Neural progenitor cell (in vitro differentiated cells): ENCODE measurements at regions not wholly inside any gene's neighbourhood (a gene's known extent, or its start where the extent isn't known, plus 50 kb on each side); places are given as distances from the start of the nearest gene placed in this dataset.

Source experiments
- EZH2 ChIP-seq: fragments of 200-600 bp; sonication (generic); IDR thresholded peaks from 2 replicates; pipeline ENCODE4 v1.6.1; 2017; ENCODE audit warnings: antibody characterized with exemption, mild to moderate bottlenecking, moderate library complexity
- EZH2phosphoT487 ChIP-seq: fragments of 200-600 bp; sonication (generic); IDR thresholded peaks from 2 replicates; pipeline ENCODE4 v1.6.1; 2017; ENCODE audit warnings: antibody characterized with exemption
- TF ChIP-seq, protein P1 (sequence below): fragments of 200-600 bp; sonication (generic); IDR thresholded peaks from 2 replicates; pipeline ENCODE4 v1.5.1; 2017; ENCODE audit warnings: antibody characterized with exemption, mild to moderate bottlenecking

DNA sequence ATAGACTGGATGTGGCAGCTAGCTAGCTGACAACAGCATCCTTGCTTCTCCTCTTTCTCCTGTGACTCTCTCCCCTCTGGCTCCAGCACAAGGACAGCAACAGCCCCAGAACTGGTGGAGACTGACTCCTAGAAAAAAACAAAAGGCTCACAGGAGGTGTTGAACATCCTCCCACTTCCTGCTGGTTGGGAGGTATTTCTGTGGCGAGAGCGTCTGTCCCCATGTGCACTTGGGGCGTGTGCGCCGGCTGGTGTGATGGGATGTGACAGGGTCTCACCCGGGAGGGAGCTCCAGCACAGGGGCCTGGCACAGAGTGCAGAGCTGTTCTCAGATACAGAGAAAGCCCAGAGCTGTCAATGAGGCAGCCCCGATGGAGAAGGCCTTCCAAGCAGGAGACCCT, 107.2 kb upstream of the E2F8 start:
- TF ChIP-seq, protein P1, sequence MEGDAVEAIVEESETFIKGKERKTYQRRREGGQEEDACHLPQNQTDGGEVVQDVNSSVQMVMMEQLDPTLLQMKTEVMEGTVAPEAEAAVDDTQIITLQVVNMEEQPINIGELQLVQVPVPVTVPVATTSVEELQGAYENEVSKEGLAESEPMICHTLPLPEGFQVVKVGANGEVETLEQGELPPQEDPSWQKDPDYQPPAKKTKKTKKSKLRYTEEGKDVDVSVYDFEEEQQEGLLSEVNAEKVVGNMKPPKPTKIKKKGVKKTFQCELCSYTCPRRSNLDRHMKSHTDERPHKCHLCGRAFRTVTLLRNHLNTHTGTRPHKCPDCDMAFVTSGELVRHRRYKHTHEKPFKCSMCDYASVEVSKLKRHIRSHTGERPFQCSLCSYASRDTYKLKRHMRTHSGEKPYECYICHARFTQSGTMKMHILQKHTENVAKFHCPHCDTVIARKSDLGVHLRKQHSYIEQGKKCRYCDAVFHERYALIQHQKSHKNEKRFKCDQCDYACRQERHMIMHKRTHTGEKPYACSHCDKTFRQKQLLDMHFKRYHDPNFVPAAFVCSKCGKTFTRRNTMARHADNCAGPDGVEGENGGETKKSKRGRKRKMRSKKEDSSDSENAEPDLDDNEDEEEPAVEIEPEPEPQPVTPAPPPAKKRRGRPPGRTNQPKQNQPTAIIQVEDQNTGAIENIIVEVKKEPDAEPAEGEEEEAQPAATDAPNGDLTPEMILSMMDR = no peak
- TF ChIP-seq EZH2 (no peak), EZH2phosphoT487 (no peak)
